ENCODE measurements at regions not wholly inside any gene's neighbourhood (a gene's known extent, or its start where the extent isn't known, plus 50 kb on each side); places are given as distances from the start of the nearest gene placed in this dataset.

GRCh38 chrX:117215683-117216082, 752.9 kb upstream of the CT83 start:
- H3K9me3 Mint-ChIP-seq, result peaks cover 2% of the 10 kb centered on the region
- POLR2A ChIA-PET, result no interaction called here

GRCh38 chrX:117196481-117196880, 733.7 kb upstream of the CT83 start:
- H3K9me3 Mint-ChIP-seq, result no peaks in the 10 kb centered on the region
- POLR2A ChIA-PET, result no interaction called here
- no peaks in the 10 kb centered on the region for H3K4me1 Mint-ChIP-seq
- H3K27me3 Mint-ChIP-seq, result no peaks in the 10 kb centered on the region
- DNase-seq, result no peak
- H3K27ac Mint-ChIP-seq, result no peak overlapping the region
- no peak overlapping the region for H3K4me3 Mint-ChIP-seq
- CTCF ChIA-PET, result no interaction called here
- no peaks in the 10 kb centered on the region for H3K36me3 Mint-ChIP-seq (ENCODE audit: low read depth)

More at GRCh38 chrX:117215683-117216082, 752.9 kb upstream of the CT83 start:
- CTCF ChIA-PET, result no interaction called here
- no peak for DNase-seq
- no peaks in the 10 kb centered on the region for H3K36me3 Mint-ChIP-seq (ENCODE audit: low read depth)
- no peaks in the 10 kb centered on the region for H3K27me3 Mint-ChIP-seq
- no peaks in the 10 kb centered on the region for H3K4me1 Mint-ChIP-seq
- H3K4me3 Mint-ChIP-seq, result no peak overlapping the region
- H3K27ac Mint-ChIP-seq, result no peak overlapping the region

GRCh38 chrX:117147249-117147648, 684.5 kb upstream of the CT83 start:
- no peak overlapping the region for H3K27ac Mint-ChIP-seq

GRCh38 chrX:117138070-117138469, 675.3 kb upstream of the CT83 start:
- no peak for DNase-seq
- no peaks in the 10 kb centered on the region for H3K4me1 Mint-ChIP-seq
- H3K9me3 Mint-ChIP-seq, result no peaks in the 10 kb centered on the region
- ChIA-PET CTCF (no interaction called here), POLR2A (no interaction called here)
- H3K36me3 Mint-ChIP-seq (ENCODE audit: low read depth), result no peaks in the 10 kb centered on the region
- H3K27me3 Mint-ChIP-seq, result no peaks in the 10 kb centered on the region
- H3K4me3 Mint-ChIP-seq, result no peak overlapping the region
- no peak overlapping the region for H3K27ac Mint-ChIP-seq

More at GRCh38 chrX:117147249-117147648, 684.5 kb upstream of the CT83 start:
- CTCF ChIA-PET, result interaction anchor here (1.9 kb wide), 1 partner anchor 26 kb away, joined by 5 read pairs; no protein-coding TSS in a partner anchor
- no peak overlapping the region for H3K4me3 Mint-ChIP-seq
- no peaks in the 10 kb centered on the region for H3K27me3 Mint-ChIP-seq
- no peaks in the 10 kb centered on the region for H3K36me3 Mint-ChIP-seq (ENCODE audit: low read depth)
- POLR2A ChIA-PET, result no interaction called here
- no peaks in the 10 kb centered on the region for H3K4me1 Mint-ChIP-seq
- no peak for DNase-seq
- no peaks in the 10 kb centered on the region for H3K9me3 Mint-ChIP-seq

GRCh38 chrX:117134983-117135382, 672.2 kb upstream of the CT83 start:
- Mint-ChIP-seq H3K4me1 (no peaks in the 10 kb centered on the region), H3K27me3 (no peaks in the 10 kb centered on the region)
- POLR2A ChIA-PET, result no interaction called here

GRCh38 chrX:117120700-117121099, 657.9 kb upstream of the CT83 start:
- Mint-ChIP-seq H3K36me3 (ENCODE audit: low read depth) (no peaks in the 10 kb centered on the region), H3K4me1 (no peaks in the 10 kb centered on the region), H3K4me3 (no peak overlapping the region), H3K27ac (no peak overlapping the region), H3K27me3 (no peaks in the 10 kb centered on the region), H3K9me3 (no peaks in the 10 kb centered on the region)
- ChIA-PET POLR2A (no interaction called here), CTCF (no interaction called here)
- no peak for DNase-seq

More at GRCh38 chrX:117134983-117135382, 672.2 kb upstream of the CT83 start:
- DNase-seq, result no peak
- no peak overlapping the region for H3K4me3 Mint-ChIP-seq
- CTCF ChIA-PET, result no interaction called here
- no peak overlapping the region for H3K27ac Mint-ChIP-seq
- no peaks in the 10 kb centered on the region for H3K36me3 Mint-ChIP-seq (ENCODE audit: low read depth)
- no peaks in the 10 kb centered on the region for H3K9me3 Mint-ChIP-seq

- CTCF ChIA-PET, result no interaction called here
- POLR2A ChIA-PET, result no interaction called here
- Mint-ChIP-seq H3K36me3 (ENCODE audit: low read depth) (no peaks in the 10 kb centered on the region), H3K9me3 (peaks cover under 1% of the 10 kb centered on the region), H3K4me1 (no peaks in the 10 kb centered on the region), H3K4me3 (no peak overlapping the region), H3K27me3 (no peaks in the 10 kb centered on the region), H3K27ac (no peak overlapping the region)
- DNase-seq, result no peak
Measured at GRCh38 chrX:117096528-117096927, 633.8 kb upstream of the CT83 start.

- H3K4me3 Mint-ChIP-seq, result no peak overlapping the region
- peaks cover 1% of the 10 kb centered on the region for H3K9me3 Mint-ChIP-seq
- DNase-seq, result no peak
- H3K36me3 Mint-ChIP-seq (ENCODE audit: low read depth), result no peaks in the 10 kb centered on the region
- no peaks in the 10 kb centered on the region for H3K4me1 Mint-ChIP-seq
- ChIA-PET POLR2A (no interaction called here), CTCF (no interaction called here)
- no peaks in the 10 kb centered on the region for H3K27me3 Mint-ChIP-seq
- no peak overlapping the region for H3K27ac Mint-ChIP-seq
Measured at GRCh38 chrX:117095393-117095792, 632.6 kb upstream of the CT83 start.

- Mint-ChIP-seq H3K27ac (no peak overlapping the region), H3K27me3 (no peaks in the 10 kb centered on the region), H3K9me3 (peaks cover 1% of the 10 kb centered on the region), H3K4me1 (no peaks in the 10 kb centered on the region), H3K4me3 (no peak overlapping the region), H3K36me3 (ENCODE audit: low read depth) (no peaks in the 10 kb centered on the region)
- POLR2A ChIA-PET, result no interaction called here
- DNase-seq, result no peak
- CTCF ChIA-PET, result no interaction called here
Measured at GRCh38 chrX:117094149-117094548, 631.4 kb upstream of the CT83 start.

- ChIA-PET POLR2A (no interaction called here), CTCF (no interaction called here)
- no peak for DNase-seq
- peaks cover 1% of the 10 kb centered on the region for H3K9me3 Mint-ChIP-seq
- H3K27ac Mint-ChIP-seq, result no peak overlapping the region
- H3K4me1 Mint-ChIP-seq, result no peaks in the 10 kb centered on the region
- H3K36me3 Mint-ChIP-seq (ENCODE audit: low read depth), result no peaks in the 10 kb centered on the region
- H3K27me3 Mint-ChIP-seq, result no peaks in the 10 kb centered on the region
- no peak overlapping the region for H3K4me3 Mint-ChIP-seq
Measured at GRCh38 chrX:117093319-117093718, 630.5 kb upstream of the CT83 start.

GRCh38 chrX:117092641-117093040, 629.9 kb upstream of the CT83 start:
- Mint-ChIP-seq H3K27ac (no peak overlapping the region), H3K9me3 (peaks cover 1% of the 10 kb centered on the region), H3K4me3 (no peak overlapping the region), H3K36me3 (ENCODE audit: low read depth) (no peaks in the 10 kb centered on the region), H3K27me3 (no peaks in the 10 kb centered on the region), H3K4me1 (no peaks in the 10 kb centered on the region)
- POLR2A ChIA-PET, result no interaction called here
- no peak for DNase-seq
- CTCF ChIA-PET, result no interaction called here

- no peaks in the 10 kb centered on the region for H3K27me3 Mint-ChIP-seq
- H3K4me3 Mint-ChIP-seq, result no peak overlapping the region
- no peaks in the 10 kb centered on the region for H3K9me3 Mint-ChIP-seq
- ChIA-PET POLR2A (no interaction called here), CTCF (no interaction called here)
- H3K27ac Mint-ChIP-seq, result no peak overlapping the region
- DNase-seq, result no peak
- no peaks in the 10 kb centered on the region for H3K4me1 Mint-ChIP-seq
- H3K36me3 Mint-ChIP-seq (ENCODE audit: low read depth), result no peaks in the 10 kb centered on the region
Measured at GRCh38 chrX:117063224-117063623, 600.4 kb upstream of the CT83 start.

GRCh38 chrX:117059848-117060247, 597.1 kb upstream of the CT83 start:
- no peaks in the 10 kb centered on the region for H3K36me3 Mint-ChIP-seq (ENCODE audit: low read depth)
- no peaks in the 10 kb centered on the region for H3K9me3 Mint-ChIP-seq
- no peak overlapping the region for H3K4me3 Mint-ChIP-seq
- no peaks in the 10 kb centered on the region for H3K27me3 Mint-ChIP-seq
- POLR2A ChIA-PET, result no interaction called here
- CTCF ChIA-PET, result no interaction called here
- no peaks in the 10 kb centered on the region for H3K4me1 Mint-ChIP-seq
- H3K27ac Mint-ChIP-seq, result no peak overlapping the region
- no peak for DNase-seq

- no peak overlapping the region for H3K27ac Mint-ChIP-seq
- ChIA-PET POLR2A (no interaction called here), CTCF (no interaction called here)
- H3K9me3 Mint-ChIP-seq, result peaks cover 3% of the 10 kb centered on the region
- no peaks in the 10 kb centered on the region for H3K36me3 Mint-ChIP-seq (ENCODE audit: low read depth)
- no peak for DNase-seq
- no peaks in the 10 kb centered on the region for H3K4me1 Mint-ChIP-seq
- H3K27me3 Mint-ChIP-seq, result no peaks in the 10 kb centered on the region
- H3K4me3 Mint-ChIP-seq, result no peak overlapping the region
Measured at GRCh38 chrX:117053260-117053659, 590.5 kb upstream of the CT83 start.

All from activated CD4-positive, alpha-beta T cell treated with anti-CD3 and anti-CD28 coated beads, Interleukin-2, amount 10 ng/mL, durations not matched to agents 7 days and 5 days (primary cell).